CD1c-positive myeloid dendritic cell (primary cell): ENCODE measurements at regions not wholly inside any gene's neighbourhood (a gene's known extent, or its start where the extent isn't known, plus 50 kb on each side); places are given as distances from the start of the nearest gene placed in this dataset.
"Not testable (repeated sequence)": the region's sequence is repeated elsewhere in the genome, so short reads cannot be mapped to it uniquely, and the experiment has no call there.

Source experiments
- DNase-seq: peaks from one replicate; pipeline ENCODE4 v3.0.0-alpha.2; 2016; ENCODE audit errors: extremely low spot score

DNA sequence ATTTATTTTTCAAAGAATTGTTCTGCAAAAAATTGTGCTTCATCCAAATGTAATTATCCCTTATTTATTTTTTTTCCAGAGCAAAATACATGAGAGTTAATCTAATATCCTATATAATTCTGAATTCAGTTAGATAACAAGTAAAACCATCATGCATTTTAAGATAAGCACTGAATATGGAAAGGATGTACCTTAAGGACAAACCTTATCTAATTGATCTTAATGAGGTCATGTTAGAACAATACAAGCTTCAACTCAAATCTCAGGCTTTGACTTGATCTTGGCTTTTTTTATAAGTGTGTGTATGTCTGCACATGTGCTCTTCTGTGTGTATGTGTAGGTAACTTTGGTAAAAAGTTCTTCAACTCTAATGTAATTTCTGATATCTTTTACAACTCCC, 1828.8 kb downstream of the PCDH9 start:
- DNase-seq = no peak

- no peak for DNase-seq
Measured at GRCh38 chr13:65400702-65401101, 1829.4 kb downstream of the PCDH9 start.

GRCh38 chr13:65387743-65388347, 1842.3 kb downstream of the PCDH9 start:
- no peak for DNase-seq

- DNase-seq = no peak
Measured at GRCh38 chr13:65378943-65379519, 1851.1 kb downstream of the PCDH9 start.

- no peak for DNase-seq
Measured at GRCh38 chr13:65378484-65378883, 1851.7 kb downstream of the PCDH9 start.

DNA sequence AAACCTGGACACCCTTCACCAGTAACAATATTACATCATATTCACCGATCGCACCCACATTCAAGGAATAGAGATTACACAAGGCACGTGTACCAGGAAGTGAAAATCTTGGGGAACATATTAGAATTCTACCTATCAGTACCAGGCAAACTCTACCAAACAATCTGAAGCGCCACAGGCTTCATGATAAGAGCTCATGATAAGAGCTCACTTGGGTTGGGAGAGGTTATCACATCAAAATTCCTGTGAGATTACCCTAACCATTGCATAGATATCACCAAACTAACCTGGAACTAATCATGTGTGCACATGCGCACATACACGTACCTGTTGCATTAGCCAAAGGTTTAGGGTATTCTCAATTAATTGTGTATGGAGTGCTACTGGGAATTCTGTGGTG, 1861.3 kb downstream of the PCDH9 start:
- no peak for DNase-seq

DNA sequence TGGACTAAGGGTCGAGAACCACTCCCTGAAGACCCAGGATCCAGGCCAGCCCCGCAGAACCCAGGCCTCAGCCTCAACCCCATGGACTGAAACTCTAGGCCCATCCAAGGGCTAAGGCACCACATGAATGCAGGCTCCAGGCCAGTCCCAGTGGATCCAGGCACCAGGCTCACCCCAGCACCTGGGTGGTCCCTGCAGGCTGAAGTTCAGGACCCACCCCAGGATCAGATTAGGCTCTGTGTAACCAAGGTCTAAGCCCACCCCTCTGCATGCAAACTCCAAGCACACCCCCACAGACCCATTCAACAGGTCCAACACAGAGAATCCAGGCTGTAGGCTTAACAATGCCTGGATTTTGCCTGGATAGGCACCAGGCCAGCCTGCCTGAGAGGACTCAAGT, 1876.2 kb downstream of the PCDH9 start:
- no peak for DNase-seq

- not testable (repeated sequence) for DNase-seq
Measured at GRCh38 chr13:65353150-65353549, 1877.0 kb downstream of the PCDH9 start.

- no peak for DNase-seq
Measured at GRCh38 chr13:65347420-65348030, 1882.6 kb downstream of the PCDH9 start.

- no peak for DNase-seq
Measured at GRCh38 chr13:65343898-65344663, 1886.1 kb downstream of the PCDH9 start.

DNA sequence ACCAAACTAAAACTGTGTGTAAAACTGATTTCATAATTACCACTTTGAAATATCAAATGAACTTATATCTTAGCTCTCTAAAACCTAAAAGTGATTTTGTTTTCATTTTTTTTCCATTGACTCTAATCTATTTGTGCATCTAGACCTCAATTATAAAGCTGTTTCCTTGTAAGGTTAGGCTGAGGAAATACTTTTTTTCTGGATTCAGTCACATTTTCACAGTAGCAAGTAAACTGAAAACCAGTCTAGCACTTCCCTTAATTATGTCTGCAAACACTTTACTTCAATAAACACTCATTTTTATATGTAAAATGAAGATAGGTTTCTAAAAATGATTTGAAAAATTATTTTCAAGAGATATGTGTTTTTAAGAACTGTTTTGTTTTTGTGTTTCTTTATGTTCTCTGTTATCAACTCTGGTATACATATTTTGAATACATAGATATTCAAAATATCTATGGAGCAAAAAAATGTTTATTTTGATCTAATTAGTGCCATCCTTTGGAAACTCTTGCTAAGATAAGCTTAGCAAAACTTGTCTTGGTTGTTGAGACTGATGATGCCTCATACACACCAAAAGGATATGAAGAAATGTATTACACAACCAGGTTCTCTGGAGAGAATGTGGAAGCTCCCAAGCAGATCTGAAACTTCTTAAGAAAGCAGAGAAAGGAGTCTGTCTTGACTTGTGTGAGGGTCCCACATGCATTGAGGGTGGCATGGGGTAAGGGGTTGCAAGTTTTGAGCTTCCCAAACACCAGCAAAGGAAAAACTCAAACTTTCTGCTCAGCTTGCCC, 1887.4 kb downstream of the PCDH9 start:
- peak; percentile 3 for DNase-seq

GRCh38 chr13:65339241-65339640, 1890.9 kb downstream of the PCDH9 start:
- DNase-seq = no peak

- no peak for DNase-seq
Measured at GRCh38 chr13:65336916-65337315, 1893.2 kb downstream of the PCDH9 start.

GRCh38 chr13:65336087-65336749, 1893.9 kb downstream of the PCDH9 start:
- no peak for DNase-seq

- DNase-seq = no peak
Measured at GRCh38 chr13:65330691-65331090, 1899.4 kb downstream of the PCDH9 start.

DNA sequence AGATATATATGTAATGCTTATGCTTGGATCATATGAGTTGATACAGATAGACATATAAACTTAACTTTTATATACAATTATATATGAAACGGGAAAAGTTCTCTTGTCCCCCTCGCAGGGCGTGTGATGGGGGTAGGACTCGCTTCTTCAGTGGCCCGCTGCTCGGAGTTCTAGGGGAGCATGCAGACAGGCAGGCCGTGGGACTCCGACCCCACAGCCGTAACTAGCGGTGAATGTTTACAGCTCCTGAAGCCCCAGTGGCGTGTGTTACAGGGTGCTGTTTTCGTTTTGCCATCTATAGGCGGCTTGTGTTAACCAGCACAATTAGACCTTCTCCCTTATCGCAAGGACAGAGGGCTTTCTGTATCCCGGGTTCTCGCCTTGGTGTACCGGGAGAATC, 1899.8 kb downstream of the PCDH9 start:
- no peak for DNase-seq

DNA sequence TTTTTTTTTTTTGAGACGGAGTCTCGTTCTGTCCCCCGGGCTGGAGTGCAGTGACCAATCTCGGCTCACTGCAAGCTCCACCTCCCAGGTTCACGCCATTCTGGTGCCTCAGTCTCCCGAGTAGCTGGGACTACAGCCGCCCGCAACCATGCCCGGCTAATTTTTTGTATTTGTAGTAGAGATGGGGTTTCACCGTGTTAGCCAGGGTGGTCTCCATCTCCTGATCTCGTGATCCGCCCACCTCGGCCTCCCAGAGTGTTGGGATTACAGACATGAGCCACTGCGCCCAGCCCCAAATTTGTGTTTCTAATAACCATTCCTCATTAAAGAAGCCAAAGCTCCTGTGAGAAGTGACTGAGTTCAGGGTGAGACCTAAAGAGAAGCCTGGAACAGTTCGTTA, 1906.9 kb downstream of the PCDH9 start:
- DNase-seq = not testable (repeated sequence)

GRCh38 chr13:65321423-65321822, 1908.7 kb downstream of the PCDH9 start:
- DNase-seq = not testable (repeated sequence)

DNA sequence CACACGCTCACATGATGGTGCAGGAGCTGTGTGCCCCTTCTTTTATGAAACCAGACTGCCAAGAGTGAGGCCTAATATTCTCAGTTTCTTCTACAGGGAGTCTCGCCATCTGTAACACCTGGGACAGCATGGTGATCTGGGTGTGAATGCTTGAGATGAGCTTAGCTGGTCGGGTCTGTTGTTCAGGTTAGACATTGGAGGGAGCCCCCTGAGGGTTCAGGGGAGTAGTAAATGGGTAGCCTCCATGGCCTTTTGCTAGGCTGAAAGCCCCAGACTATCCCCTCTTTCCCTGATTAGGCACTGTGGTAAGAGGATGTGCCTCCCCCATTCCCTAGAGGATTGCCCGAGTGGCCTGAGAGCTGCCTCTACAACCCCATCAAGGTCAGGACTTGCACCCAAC, 1916.1 kb downstream of the PCDH9 start:
- DNase-seq = no peak

GRCh38 chr13:65310663-65311328, 1919.3 kb downstream of the PCDH9 start:
- no peak for DNase-seq

- DNase-seq = no peak
Measured at GRCh38 chr13:65309906-65310305, 1920.2 kb downstream of the PCDH9 start.
